Thyroid gland (tissue), 4 donors: ENCODE measurements at regions not wholly inside any gene's neighbourhood (a gene's known extent, or its start where the extent isn't known, plus 50 kb on each side); places are given as distances from the start of the nearest gene placed in this dataset. TPM values are rescaled to one million over a fixed set of nuclear protein-coding genes. Genes with fewer than 3 reads are reported as not detected.
A peak's percentile ranks its signal among the peaks of the same experiment; 100 is the strongest.

Experiments used
- DNase-seq, 2 donors: peaks; one replicate each; pipeline ENCODE4 v3.0.0-alpha.2; 2019
- H3K27ac ChIP-seq, 3 donors: fragments of 200-600 bp; sonication (generic); 1 replicate in 2 of 3; 2 replicates in 1 of 3; pipeline ENCODE4 v1.5.1; 2016 to 2019; ENCODE audit warnings: mild to moderate bottlenecking in 1 of 3, moderate library complexity in 1 of 3
- H3K27me3 ChIP-seq: fragments of 200-600 bp; sonication (generic); one replicate; pipeline ENCODE4 v1.5.1; 2019
- H3K36me3 ChIP-seq, 2 donors: fragments of 200-600 bp; sonication (generic); one replicate each; pipeline ENCODE4 v1.5.1; 2016 to 2019
- H3K4me1 ChIP-seq, 2 donors: fragments of 200-600 bp; sonication (generic); one replicate each; pipeline ENCODE4 v1.5.1; 2017 to 2019
- H3K4me3 ChIP-seq, 3 donors: fragments of 200-600 bp; sonication (generic); replicated peaks in 1 of 3; 1 replicate in 2 of 3; 2 replicates in 1 of 3; pipeline ENCODE4 v1.5.1; 2016; ENCODE audit warnings: mild to moderate bottlenecking in 1 of 3
- H3K9me3 ChIP-seq: fragments of 200-600 bp; sonication (generic); one replicate; pipeline ENCODE4 v1.5.1; 2017
- POLR2A ChIP-seq, 2 donors: fragments of 450-650 bp; IDR thresholded peaks; one replicate each; pipeline ENCODE4 v1.6.1; 2017; ENCODE audit warnings: antibody characterized with exemption in 2 of 2, mild to moderate bottlenecking in 2 of 2, moderate library complexity in 1 of 2
- WGBS, 2 donors: methylation state at CpG; one replicate each; pipeline ENCODE4 v1.1.5; 2017; 5-methylcytosine and 5-hydroxymethylcytosine counted together
- intact Hi-C: fragments of 100-400 bp; cut with DNase I; formaldehyde crosslinking; loops from one replicate; pipeline ENCODE4 v1.15.1; 2023
- small RNA-seq: library from RNA; depleted of rRNA; stranded (forward); fragments of <200 nt; gene quantifications from one replicate; pipeline ENCODE3, GENCODE V24; 2016
- TF ChIP-seq, protein P1 (sequence below), 6 experiments: fragments of 200-600 bp in 3 of 6; fragments of 450-650 bp in 3 of 6; sonication (generic) in 3 of 6; IDR thresholded peaks; one replicate each; pipeline ENCODE4 v1.5.1; 2016 to 2019; ENCODE audit warnings: antibody characterized with exemption in 6 of 6, mild to moderate bottlenecking in 2 of 6, inconsistent platforms in 1 of 6, moderate library complexity in 1 of 6

DNA sequence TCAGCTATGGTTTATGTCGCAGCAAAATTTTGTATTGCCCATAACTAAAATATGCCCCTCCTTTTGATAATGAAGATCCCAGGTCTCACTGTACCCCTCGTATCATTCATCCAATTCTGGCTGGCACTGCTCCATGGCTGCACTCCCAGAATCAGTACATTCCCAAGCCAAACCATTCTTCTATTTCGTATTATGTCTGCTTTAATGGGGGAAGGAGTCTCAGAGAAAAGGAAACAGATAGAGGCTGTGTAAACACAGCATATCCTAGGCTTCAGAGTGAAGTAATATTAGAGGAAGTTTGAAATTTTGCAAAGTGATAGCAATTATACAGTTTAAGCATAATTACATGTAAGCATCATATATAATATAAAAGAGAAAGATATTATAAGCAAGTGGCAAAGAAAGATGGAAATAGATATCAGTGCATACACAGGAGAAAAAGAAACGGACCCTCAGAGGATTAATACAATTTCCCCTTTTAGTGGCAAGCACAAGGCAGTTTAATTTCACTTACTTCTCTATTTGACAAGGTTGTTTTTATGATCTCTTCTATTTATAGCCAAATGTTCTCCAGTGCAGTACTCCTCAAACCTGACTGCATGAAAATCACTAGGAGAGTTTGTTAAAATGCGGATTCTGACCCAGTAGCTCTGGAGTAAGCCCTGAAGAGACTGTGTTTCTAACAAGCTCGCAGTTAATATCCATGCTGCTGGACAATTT, 56.5 kb upstream of the TENT5A start:
- no peak overlapping the region for H3K4me3 ChIP-seq
- 47 to 56% methylated on average over 6 of the region's 6 CpGs for WGBS, 2 donors

GRCh38 chr6:81806793-81807565, 54.5 kb upstream of the TENT5A start:
- Histone ChIP-seq H3K27me3 (no peaks in the 10 kb centered on the region), H3K36me3 (no peaks in the 10 kb centered on the region), H3K4me1 (no peaks in the 10 kb centered on the region), H3K27ac (no peak overlapping the region), H3K4me3 (no peak overlapping the region), H3K9me3 (no peaks in the 10 kb centered on the region)
- intact Hi-C loops: no loop called here
- no peak for TF ChIP-seq POLR2A (IDR thresholded peaks at IDR 0.05)
- TF ChIP-seq, protein P1, sequence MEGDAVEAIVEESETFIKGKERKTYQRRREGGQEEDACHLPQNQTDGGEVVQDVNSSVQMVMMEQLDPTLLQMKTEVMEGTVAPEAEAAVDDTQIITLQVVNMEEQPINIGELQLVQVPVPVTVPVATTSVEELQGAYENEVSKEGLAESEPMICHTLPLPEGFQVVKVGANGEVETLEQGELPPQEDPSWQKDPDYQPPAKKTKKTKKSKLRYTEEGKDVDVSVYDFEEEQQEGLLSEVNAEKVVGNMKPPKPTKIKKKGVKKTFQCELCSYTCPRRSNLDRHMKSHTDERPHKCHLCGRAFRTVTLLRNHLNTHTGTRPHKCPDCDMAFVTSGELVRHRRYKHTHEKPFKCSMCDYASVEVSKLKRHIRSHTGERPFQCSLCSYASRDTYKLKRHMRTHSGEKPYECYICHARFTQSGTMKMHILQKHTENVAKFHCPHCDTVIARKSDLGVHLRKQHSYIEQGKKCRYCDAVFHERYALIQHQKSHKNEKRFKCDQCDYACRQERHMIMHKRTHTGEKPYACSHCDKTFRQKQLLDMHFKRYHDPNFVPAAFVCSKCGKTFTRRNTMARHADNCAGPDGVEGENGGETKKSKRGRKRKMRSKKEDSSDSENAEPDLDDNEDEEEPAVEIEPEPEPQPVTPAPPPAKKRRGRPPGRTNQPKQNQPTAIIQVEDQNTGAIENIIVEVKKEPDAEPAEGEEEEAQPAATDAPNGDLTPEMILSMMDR (IDR thresholded peaks at IDR 0.05): no peak
- peak in 1 of 2 donors; percentile 12 for DNase-seq
- 59 to 72% methylated on average over 8 of the region's 8 CpGs for WGBS, 2 donors

More for the DNA sequence above, 56.5 kb upstream of the TENT5A start:
- TF ChIP-seq, protein P1 (IDR thresholded peaks at IDR 0.05): no peak
- no peak for TF ChIP-seq POLR2A (IDR thresholded peaks at IDR 0.05)
- intact Hi-C loops: no loop called here
- H3K27me3 ChIP-seq: no peaks in the 10 kb centered on the region
- no peaks in the 10 kb centered on the region for H3K36me3 ChIP-seq
- H3K4me1 ChIP-seq: no peaks in the 10 kb centered on the region
- peak overlapping the region in 2 of 3 donors; percentile 5 to 9 for H3K27ac ChIP-seq
- DNase-seq: no peak
- no peaks in the 10 kb centered on the region for H3K9me3 ChIP-seq

DNA sequence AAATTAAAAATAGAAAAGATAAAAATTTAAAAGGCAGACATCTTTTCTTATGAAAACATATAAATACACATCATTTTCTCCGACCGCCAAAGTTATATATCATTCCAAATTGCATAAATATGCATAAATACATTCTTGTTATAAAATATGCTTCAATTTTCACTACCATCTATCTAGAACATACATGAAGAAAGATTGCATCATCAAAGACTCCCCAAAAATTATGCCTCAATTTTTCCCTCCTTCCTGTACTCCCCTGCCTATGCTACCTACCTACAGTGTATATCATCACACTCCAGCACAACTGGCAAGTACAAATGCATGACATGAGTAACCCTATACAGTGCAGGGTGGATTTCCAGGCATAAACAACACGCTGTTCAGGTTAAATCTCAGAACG, 49.9 kb upstream of the TENT5A start:
- intact Hi-C loops: no loop called here
- TF ChIP-seq, protein P1 (IDR thresholded peaks at IDR 0.05): no peak
- TF ChIP-seq POLR2A (IDR thresholded peaks at IDR 0.05): no peak
- Histone ChIP-seq H3K9me3 (no peaks in the 10 kb centered on the region), H3K4me3 (no peak overlapping the region), H3K4me1 (peaks cover 5 to 6% of the 10 kb centered on the region in 2 donors), H3K27me3 (no peaks in the 10 kb centered on the region), H3K27ac (no peak overlapping the region), H3K36me3 (no peaks in the 10 kb centered on the region)
- 83 to 86% methylated on average over 4 of the region's 4 CpGs for WGBS, 2 donors
- no peak for DNase-seq

Small RNAs in the stretch of these regions (small RNA-seq; reads per million reads assigned to genes)
- gene AL360157.1: not detected
